ENCODE measurements at regions not wholly inside any gene's neighbourhood (a gene's known extent, or its start where the extent isn't known, plus 50 kb on each side); places are given as distances from the start of the nearest gene placed in this dataset.

DNA sequence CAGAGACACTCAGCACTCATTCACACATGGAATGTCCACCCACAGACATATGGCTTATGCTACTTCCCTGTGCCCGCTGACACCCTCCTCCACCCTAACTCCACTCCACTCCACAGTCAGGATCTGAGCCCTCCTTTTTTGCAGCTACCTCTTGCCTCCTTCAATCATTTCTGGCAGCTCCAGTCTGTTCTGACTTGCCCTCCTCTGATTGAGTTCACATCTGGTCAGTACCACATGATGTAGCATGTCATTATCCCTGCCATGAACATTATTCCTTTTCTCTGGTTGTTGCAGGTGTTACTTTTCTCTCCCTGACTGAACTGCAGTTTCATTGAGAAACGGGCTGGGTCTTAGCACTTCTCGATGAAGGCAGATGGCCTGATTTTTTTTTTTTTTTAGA, 130.1 kb upstream of the EGR2 start:
- WGBS (ENCODE audit: insufficient coverage) = 97% methylated on average over 3 of the region's 3 CpGs
- Mint-ChIP-seq H3K27me3 (peaks cover 11% of the 10 kb centered on the region), H3K27ac (no peak overlapping the region), H3K4me1 (no peaks in the 10 kb centered on the region), H3K9me3 (ENCODE audit: insufficient read depth) (no peaks in the 10 kb centered on the region), H3K4me3 (no peak overlapping the region)
- Histone ChIP-seq H4K20me1 (ENCODE audit: control insufficient read depth, insufficient read depth, low read length, poor library complexity, severe bottlenecking) (no peaks in the 10 kb centered on the region), H3K9ac (ENCODE audit: low read length) (no peak overlapping the region), H3K4me3 (ENCODE audit: control extremely low read depth in 1 of 5, extremely low read depth in 1 of 5, insufficient read depth in 1 of 5, low read depth in 2 of 5, low read length in 4 of 5) (no peak overlapping the region), H3K27me3 (replicated peaks in 1 of 4; ENCODE audit: control extremely low read depth in 1 of 4, control insufficient read depth in 3 of 4, insufficient read depth in 4 of 4, low read length in 3 of 4) (no peaks in the 10 kb centered on the region), H3K27ac (ENCODE audit: low read length in 2 of 2) (no peak overlapping the region), H3K36me3 (replicated peaks in 1 of 2; ENCODE audit: control extremely low read depth in 1 of 2, control insufficient read depth in 1 of 2, extremely low read depth in 1 of 2, insufficient read depth in 2 of 2, low read length in 1 of 2) (no peaks in the 10 kb centered on the region), H3K4me1 (ENCODE audit: control insufficient read depth in 2 of 2, insufficient read depth in 2 of 2, low read length in 2 of 2) (no peaks in the 10 kb centered on the region), H3K79me2 (ENCODE audit: control insufficient read depth, insufficient read depth, low read length) (no peaks in the 10 kb centered on the region), H2AFZ (ENCODE audit: insufficient read depth, low read depth, low read length, poor library complexity, severe bottlenecking) (no peak overlapping the region), H3K4me2 (replicated peaks; ENCODE audit: low read depth, low read length, poor library complexity, severe bottlenecking) (no peak overlapping the region), H3K9me3 (ENCODE audit: control extremely low read depth in 1 of 3, control insufficient read depth in 2 of 3, insufficient read depth in 1 of 3, low read length in 2 of 3) (peaks cover 0 to 9% (median 0%) of the 10 kb centered on the region in 3 donors)
- no peak for DNase-seq
- POLR2A ChIA-PET = no interaction called here
- TF ChIP-seq CTCF (IDR thresholded peaks at IDR 0.05) = no peak
- no peak for TF ChIP-seq EZH2 (IDR thresholded peaks at IDR 0.05; ENCODE audit: borderline replicate concordance, insufficient read depth, low read depth, low read length, poor library complexity, severe bottlenecking)
- intact Hi-C loops (cut with micrococcal nuclease) = no loop called here
- CTCF ChIA-PET = no interaction called here
- no peak for ATAC-seq (ENCODE audit: low read depth)

- no peaks in the 10 kb centered on the region for H3K9me3 ChIP-seq (ENCODE audit: control extremely low read depth in 1 of 3, control insufficient read depth in 2 of 3, insufficient read depth in 1 of 3, low read length in 2 of 3)
- H3K27me3 ChIP-seq (replicated peaks in 1 of 4; ENCODE audit: control extremely low read depth in 1 of 4, control insufficient read depth in 3 of 4, insufficient read depth in 4 of 4, low read length in 3 of 4) = peaks cover 0 to 1% (median 0%) of the 10 kb centered on the region in 4 experiments
- intact Hi-C loops (cut with micrococcal nuclease) = no loop called here
- Mint-ChIP-seq H3K4me1 (no peaks in the 10 kb centered on the region), H3K9me3 (ENCODE audit: insufficient read depth) (no peaks in the 10 kb centered on the region), H3K27me3 (peaks cover 4% of the 10 kb centered on the region), H3K27ac (no peak overlapping the region), H3K4me3 (no peak overlapping the region)
- DNase-seq = no peak
- H3K4me1 ChIP-seq (ENCODE audit: control insufficient read depth in 2 of 2, insufficient read depth in 2 of 2, low read length in 2 of 2) = no peaks in the 10 kb centered on the region
- no peak for TF ChIP-seq EZH2 (IDR thresholded peaks at IDR 0.05; ENCODE audit: borderline replicate concordance, insufficient read depth, low read depth, low read length, poor library complexity, severe bottlenecking)
- TF ChIP-seq CTCF (IDR thresholded peaks at IDR 0.05) = no peak
- ChIA-PET POLR2A (interaction anchor here (0.6 kb wide), 1 partner anchor 788 kb away, joined by 3 read pairs; no protein-coding TSS in a partner anchor), CTCF (no interaction called here)
- H3K27ac ChIP-seq (ENCODE audit: low read length in 2 of 2) = no peak overlapping the region
- H3K4me3 ChIP-seq (ENCODE audit: control extremely low read depth in 1 of 5, extremely low read depth in 1 of 5, insufficient read depth in 1 of 5, low read depth in 2 of 5, low read length in 4 of 5) = no peak overlapping the region
- H3K36me3 ChIP-seq (replicated peaks in 1 of 2; ENCODE audit: control extremely low read depth in 1 of 2, control insufficient read depth in 1 of 2, extremely low read depth in 1 of 2, insufficient read depth in 2 of 2, low read length in 1 of 2) = no peaks in the 10 kb centered on the region
- ATAC-seq (ENCODE audit: low read depth) = no peak
- no peak overlapping the region for H3K9ac ChIP-seq (ENCODE audit: low read length)
- no peaks in the 10 kb centered on the region for H4K20me1 ChIP-seq (ENCODE audit: control insufficient read depth, insufficient read depth, low read length, poor library complexity, severe bottlenecking)
- no CpG with 5 or more reads among the region's 2 CpGs for WGBS (ENCODE audit: insufficient coverage)
- no peak overlapping the region for H3K4me2 ChIP-seq (replicated peaks; ENCODE audit: low read depth, low read length, poor library complexity, severe bottlenecking)
- H2AFZ ChIP-seq (ENCODE audit: insufficient read depth, low read depth, low read length, poor library complexity, severe bottlenecking) = no peak overlapping the region
- H3K79me2 ChIP-seq (ENCODE audit: control insufficient read depth, insufficient read depth, low read length) = no peaks in the 10 kb centered on the region
Measured at GRCh38 chr10:62939698-62940097, 123.5 kb upstream of the EGR2 start.

All from B cell (primary cell).